Vagina (tissue), 2 donors: ENCODE measurements at regions not wholly inside any gene's neighbourhood (a gene's known extent, or its start where the extent isn't known, plus 50 kb on each side); places are given as distances from the start of the nearest gene placed in this dataset.

Source experiments
- CTCF ChIP-seq, 3 experiments: fragments of 450-650 bp in 2 of 3; fragments of 200-600 bp in 1 of 3; sonication (generic) in 1 of 3; IDR thresholded peaks; one replicate each; pipeline ENCODE4 v1.5.1; 2017 to 2019; ENCODE audit warnings: antibody characterized with exemption in 3 of 3, mild to moderate bottlenecking in 2 of 3, moderate library complexity in 2 of 3
- POLR2AphosphoS5 ChIP-seq, 2 donors: sonication (generic); formaldehyde crosslinking; IDR thresholded peaks; one replicate each; pipeline ENCODE4 v1.9.0; 2017; ENCODE audit warnings: antibody characterized with exemption in 2 of 2, mild to moderate bottlenecking in 2 of 2, low read depth in 1 of 2; ENCODE audit not compliant: insufficient read depth in 1 of 2

- no peak for TF ChIP-seq CTCF (IDR thresholded peaks at IDR 0.05)
- TF ChIP-seq POLR2AphosphoS5 (IDR thresholded peaks at IDR 0.05; ENCODE audit: insufficient read depth in 1 of 2, low read depth in 1 of 2): no peak
Observed at GRCh38 chr5:100749771-100750284, 153.3 kb downstream of the ST8SIA4 start.
